HEK293T (cell line): ENCODE measurements at regions not wholly inside any gene's neighbourhood (a gene's known extent, or its start where the extent isn't known, plus 50 kb on each side); places are given as distances from the start of the nearest gene placed in this dataset.

Experiments used
- CTCF ChIA-PET: fragments of 350-600 bp; formaldehyde crosslinking; extraction: SDS; loops from one replicate; lab custom pipeline; 2021; ENCODE audit warnings: antibody characterized with exemption, inconsistent platforms; lab: Yijun Ruan, JAX
- POLR2A ChIA-PET: fragments of 350-600 bp; formaldehyde crosslinking; extraction: SDS; loops from one replicate; lab custom pipeline; 2020; ENCODE audit warnings: antibody characterized with exemption, inconsistent platforms; lab: Yijun Ruan, JAX
- DNase-seq: peaks from one replicate; pipeline ENCODE4 v3.0.0; 2012; ENCODE audit warnings: mixed read lengths; ENCODE audit errors: extremely low spot score
- ARNT ChIP-seq: fragments of 450-650 bp; IDR thresholded peaks from 2 replicates; pipeline ENCODE4 v1.6.1; 2017; ENCODE audit warnings: mild to moderate bottlenecking
- BHLHE40 ChIP-seq: fragments of 450-650 bp; IDR thresholded peaks from 2 replicates; pipeline ENCODE4 v1.6.1; 2016; ENCODE audit warnings: mild to moderate bottlenecking, moderate library complexity, borderline replicate concordance
- CTBP1 ChIP-seq: fragments of 450-650 bp; IDR thresholded peaks from 2 replicates; pipeline ENCODE4 v1.6.1; 2016; ENCODE audit warnings: borderline replicate concordance
- ELF4 ChIP-seq: fragments of 450-650 bp; IDR thresholded peaks from 2 replicates; pipeline ENCODE4 v1.6.1; 2017; ENCODE audit warnings: antibody characterized with exemption
- FOXA1 ChIP-seq: fragments of 450-650 bp; IDR thresholded peaks from 2 replicates; pipeline ENCODE4 v1.6.1; 2016; ENCODE audit warnings: mild to moderate bottlenecking
- FOXK2 ChIP-seq: fragments of 450-650 bp; IDR thresholded peaks from 2 replicates; pipeline ENCODE4 v1.6.1; 2016; ENCODE audit warnings: mild to moderate bottlenecking
- FOXM1 ChIP-seq: fragments of 450-650 bp; IDR thresholded peaks from 2 replicates; pipeline ENCODE4 v1.6.1; 2017; ENCODE audit warnings: mild to moderate bottlenecking, borderline replicate concordance
- HDGF ChIP-seq: fragments of 450-650 bp; IDR thresholded peaks from 2 replicates; pipeline ENCODE4 v1.6.1; 2017; ENCODE audit warnings: antibody characterized with exemption, borderline replicate concordance
- L3MBTL2 ChIP-seq: fragments of 450-650 bp; conservative IDR thresholded peaks from 2 replicates; pipeline ENCODE4 v1.6.1; 2016; ENCODE audit warnings: mild to moderate bottlenecking
- LEF1 ChIP-seq: fragments of 450-650 bp; IDR thresholded peaks from 2 replicates; pipeline ENCODE4 v1.6.1; 2017; ENCODE audit warnings: mild to moderate bottlenecking, borderline replicate concordance
- NFRKB ChIP-seq: fragments of 450-650 bp; IDR thresholded peaks from 2 replicates; pipeline ENCODE4 v1.6.1; 2016; ENCODE audit warnings: mild to moderate bottlenecking, moderate library complexity
- SP1 ChIP-seq: fragments of 450-650 bp; IDR thresholded peaks from 2 replicates; pipeline ENCODE4 v1.6.1; 2017
- SUZ12 ChIP-seq: fragments of 450-650 bp; IDR thresholded peaks from 2 replicates; pipeline ENCODE4 v1.6.1; 2016; ENCODE audit warnings: mild to moderate bottlenecking
- TARDBP ChIP-seq: fragments of 450-650 bp; IDR thresholded peaks from 2 replicates; pipeline ENCODE4 v1.6.1; 2016
- ZNF384 ChIP-seq: fragments of 450-650 bp; IDR thresholded peaks from 2 replicates; pipeline ENCODE4 v1.6.1; 2016
- TF ChIP-seq, protein P1 (sequence below): fragments of 450-650 bp; IDR thresholded peaks from 2 replicates; pipeline ENCODE4 v1.6.1; 2016

- ChIA-PET POLR2A (no interaction called here), CTCF (no interaction called here)
- TF ChIP-seq LEF1, result no peak
- no peak for TF ChIP-seq NFRKB
- no peak for TF ChIP-seq FOXA1
- DNase-seq, result no peak
Observed at GRCh38 chr4:55018521-55018920, 106.9 kb downstream of the KDR start.

- no peak for DNase-seq
- ChIA-PET POLR2A (no interaction called here), CTCF (no interaction called here)
- no peak for TF ChIP-seq NFRKB
- TF ChIP-seq FOXA1, result no peak
- no peak for TF ChIP-seq FOXK2
- TF ChIP-seq SP1, result no peak
- TF ChIP-seq HDGF, result no peak
- TF ChIP-seq FOXM1, result no peak
- TF ChIP-seq L3MBTL2, result no peak
- TF ChIP-seq SUZ12, result no peak
- no peak for TF ChIP-seq LEF1
- no peak for TF ChIP-seq TARDBP
- TF ChIP-seq, protein P1, sequence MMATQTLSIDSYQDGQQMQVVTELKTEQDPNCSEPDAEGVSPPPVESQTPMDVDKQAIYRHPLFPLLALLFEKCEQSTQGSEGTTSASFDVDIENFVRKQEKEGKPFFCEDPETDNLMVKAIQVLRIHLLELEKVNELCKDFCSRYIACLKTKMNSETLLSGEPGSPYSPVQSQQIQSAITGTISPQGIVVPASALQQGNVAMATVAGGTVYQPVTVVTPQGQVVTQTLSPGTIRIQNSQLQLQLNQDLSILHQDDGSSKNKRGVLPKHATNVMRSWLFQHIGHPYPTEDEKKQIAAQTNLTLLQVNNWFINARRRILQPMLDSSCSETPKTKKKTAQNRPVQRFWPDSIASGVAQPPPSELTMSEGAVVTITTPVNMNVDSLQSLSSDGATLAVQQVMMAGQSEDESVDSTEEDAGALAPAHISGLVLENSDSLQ, result no peak
- TF ChIP-seq ZNF384, result no peak
- no peak for TF ChIP-seq CTBP1
Observed at GRCh38 chr4:55017406-55017805, 108.0 kb downstream of the KDR start.

- no peak for DNase-seq
- CTCF ChIA-PET, result no interaction called here
- POLR2A ChIA-PET, result no interaction called here
- TF ChIP-seq, protein P1, result no peak
- TF ChIP-seq SP1 (no peak), ZNF384 (no peak), FOXM1 (no peak), LEF1 (no peak), NFRKB (no peak)
Observed at GRCh38 chr4:55016131-55016530, 109.3 kb downstream of the KDR start.

- ChIA-PET CTCF (no interaction called here), POLR2A (no interaction called here)
- no peak for DNase-seq
- no peak for TF ChIP-seq HDGF
- TF ChIP-seq TARDBP, result no peak
- no peak for TF ChIP-seq L3MBTL2
- no peak for TF ChIP-seq FOXM1
- no peak for TF ChIP-seq ELF4
- TF ChIP-seq FOXK2, result no peak
- no peak for TF ChIP-seq SP1
- no peak for TF ChIP-seq ZNF384
- TF ChIP-seq FOXA1, result no peak
- TF ChIP-seq BHLHE40, result no peak
- TF ChIP-seq, protein P1, result no peak
- no peak for TF ChIP-seq SUZ12
- TF ChIP-seq LEF1, result no peak
- no peak for TF ChIP-seq ARNT
- TF ChIP-seq CTBP1, result no peak
- no peak for TF ChIP-seq NFRKB
Observed at GRCh38 chr4:55014876-55015275, 110.5 kb downstream of the KDR start.

DNA sequence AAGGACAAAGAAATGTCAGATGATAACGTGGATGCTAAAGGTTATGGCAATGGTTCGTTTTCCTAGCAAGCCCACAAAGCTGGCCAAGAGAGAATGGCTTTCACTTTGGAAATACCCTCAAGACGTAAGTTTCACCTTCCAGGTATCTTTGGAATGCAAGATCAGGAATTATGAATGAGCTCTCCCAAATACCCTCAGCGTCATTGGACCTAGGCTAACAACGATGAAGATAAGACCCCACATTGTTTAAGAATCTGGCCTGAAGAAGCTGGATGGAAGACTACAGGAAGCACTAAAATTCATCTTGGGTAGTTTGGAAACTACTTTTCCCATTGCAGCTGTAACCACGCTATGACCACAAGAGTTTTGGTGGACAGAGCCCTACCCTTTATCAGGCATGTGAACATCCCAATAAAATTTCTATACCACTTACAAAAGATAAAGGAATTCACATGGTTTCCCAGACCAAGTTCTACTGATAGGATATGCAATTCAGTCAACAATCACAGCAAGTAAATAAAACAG, 111.9 kb downstream of the KDR start:
- CTCF ChIA-PET, result no interaction called here
- TF ChIP-seq, protein P1, result no peak
- TF ChIP-seq HDGF, result no peak
- no peak for TF ChIP-seq LEF1
- no peak for TF ChIP-seq SUZ12
- POLR2A ChIA-PET, result no interaction called here
- DNase-seq, result no peak

DNA sequence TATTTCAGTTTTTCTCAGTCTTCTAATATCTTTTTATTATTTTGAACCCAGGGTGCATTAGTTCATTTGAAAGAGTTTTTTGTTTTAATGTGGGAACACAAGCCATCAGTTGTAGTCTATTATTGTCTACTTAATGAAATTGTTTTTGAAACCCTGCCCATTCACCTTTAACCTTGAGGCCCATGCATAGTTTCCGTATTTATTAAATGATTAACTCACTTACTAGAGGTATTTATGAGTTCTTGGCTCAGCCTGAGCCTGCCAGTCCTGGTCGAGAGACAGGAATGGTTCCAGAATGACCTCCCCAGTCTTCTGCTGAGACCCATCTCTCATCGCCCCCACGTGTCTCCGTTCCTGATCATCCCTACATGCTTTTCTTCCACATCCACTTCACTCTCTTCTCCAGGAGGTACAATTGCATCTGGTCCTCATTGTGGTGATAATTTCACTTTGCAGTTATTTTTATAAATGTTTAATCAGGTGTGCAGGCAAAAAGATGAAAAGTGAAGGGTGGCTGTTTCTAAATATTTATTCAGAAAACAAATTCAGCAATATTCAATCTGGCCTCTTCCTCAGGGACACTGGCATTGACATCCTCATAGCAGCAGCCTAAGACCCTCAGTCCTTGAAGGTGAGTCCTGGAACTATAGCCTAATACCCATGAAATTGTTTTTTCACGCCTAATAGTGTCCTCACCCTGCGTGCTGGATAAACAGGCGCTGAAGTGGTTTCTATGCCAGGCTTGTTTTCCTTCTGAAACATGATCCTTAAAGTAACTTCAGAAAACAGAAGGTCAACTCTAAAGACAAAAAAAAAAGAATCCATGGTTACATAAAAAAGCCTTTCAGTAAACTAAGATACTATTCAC, 112.8 kb downstream of the KDR start:
- TF ChIP-seq NFRKB (no peak), SUZ12 (no peak), ELF4 (no peak)
- TF ChIP-seq, protein P1, result no peak
- POLR2A ChIA-PET, result no interaction called here
- CTCF ChIA-PET, result no interaction called here
- no peak for DNase-seq
